T-cell (primary cell): ENCODE measurements at regions not wholly inside any gene's neighbourhood (a gene's known extent, or its start where the extent isn't known, plus 50 kb on each side); places are given as distances from the start of the nearest gene placed in this dataset.

Source experiments
- ATAC-seq, 4 experiments: fragments of 200-7000 bp in 3 of 4; fragments of 150-1000 bp in 1 of 4; cut with Tn5 transposase; replicated peaks in 1 of 4; 1 replicate in 3 of 4; 2 replicates in 1 of 4; pipeline ENCODE4 v1.10.0; 2021; ENCODE audit warnings: moderate library complexity in 3 of 4, mild to moderate bottlenecking in 2 of 4, moderate number of reproducible peaks in 1 of 4
- CTCF ChIA-PET, 2 donors: fragments of 300-600 bp; sonication (Branson Sonifier 250); formaldehyde crosslinking; loops; one replicate each; lab custom pipeline; 2022; ENCODE audit warnings: antibody characterized with exemption in 2 of 2; lab: Charles Lee
- POLR2A ChIA-PET, 2 donors: fragments of 300-600 bp; sonication (Branson Sonifier 250); formaldehyde crosslinking; loops; one replicate each; lab custom pipeline; 2022; ENCODE audit warnings: antibody characterized with exemption in 2 of 2; lab: Charles Lee
- DNase-seq, 35 experiments: peaks; one replicate each; pipeline versions ENCODE4 v3.0.0 to v3.0.0-alpha.2; 2013 to 2023
- H3K27ac ChIP-seq: one replicate; pipeline ENCODE4 v1.5.1; 2013; ENCODE audit warnings: low read length
- H3K27me3 ChIP-seq, 2 experiments: replicated peaks in 1 of 2; 1 replicate in 1 of 2; 2 replicates in 1 of 2; pipeline versions ENCODE4 v1.6.1 to v1.7.0; 2013; ENCODE audit warnings: low read length in 1 of 2, mixed read lengths in 1 of 2; ENCODE audit not compliant: control insufficient read depth in 2 of 2, insufficient read depth in 2 of 2; ENCODE audit errors: extremely low read depth in 1 of 2
- H3K36me3 ChIP-seq, 2 donors: 1 replicate in 1 of 2; 2 replicates in 1 of 2; pipeline versions ENCODE4 v1.6.1 to v1.7.0; 2013; ENCODE audit warnings: low read length in 1 of 2; ENCODE audit not compliant: control insufficient read depth in 2 of 2, insufficient read depth in 1 of 2; ENCODE audit errors: extremely low read depth in 1 of 2
- H3K4me1 ChIP-seq, 2 experiments: 1 replicate in 1 of 2; 2 replicates in 1 of 2; pipeline versions ENCODE4 v1.6.1 to v1.7.0; 2013; ENCODE audit warnings: low read length in 2 of 2, mixed read lengths in 1 of 2; ENCODE audit not compliant: insufficient read depth in 2 of 2, control insufficient read depth in 1 of 2; ENCODE audit errors: extremely low read depth in 1 of 2
- H3K4me3 ChIP-seq, 2 donors: 1 replicate in 1 of 2; 2 replicates in 1 of 2; pipeline versions ENCODE4 v1.5.1 to v1.7.0; 2013; ENCODE audit warnings: mild to moderate bottlenecking in 2 of 2, low read length in 1 of 2, moderate library complexity in 1 of 2; ENCODE audit not compliant: control insufficient read depth in 1 of 2; ENCODE audit errors: extremely low read depth in 1 of 2
- H3K9me3 ChIP-seq: 2 replicates; pipeline ENCODE4 v1.7.0; 2013
- H3K27ac Mint-ChIP-seq, 2 donors: one replicate each; pipeline ENCODE4 v1.8.0; 2020 to 2021; ENCODE audit warnings: mild to moderate bottlenecking in 2 of 2, mixed read lengths in 2 of 2
- H3K27me3 Mint-ChIP-seq, 2 donors: one replicate each; pipeline ENCODE4 v1.8.0; 2021 to 2022; ENCODE audit warnings: mixed read lengths in 2 of 2
- H3K36me3 Mint-ChIP-seq: one replicate; pipeline ENCODE4 v1.8.0; 2021; ENCODE audit warnings: mixed read lengths
- H3K4me1 Mint-ChIP-seq, 3 donors: one replicate each; pipeline ENCODE4 v1.8.0; 2020 to 2022; ENCODE audit warnings: mixed read lengths in 3 of 3, mild to moderate bottlenecking in 1 of 3
- H3K4me3 Mint-ChIP-seq, 3 donors: one replicate each; pipeline ENCODE4 v1.8.0; 2020 to 2022; ENCODE audit warnings: mild to moderate bottlenecking in 3 of 3, mixed read lengths in 3 of 3, moderate library complexity in 3 of 3
- H3K9me3 Mint-ChIP-seq, 3 donors: one replicate each; pipeline ENCODE4 v1.8.0; 2020 to 2022; ENCODE audit warnings: mixed read lengths in 3 of 3
- WGBS: methylation state at CpG from one replicate; pipeline ENCODE4 v1.1.5; 2013; ENCODE audit warnings: missing lambda C conversion rate; ENCODE audit not compliant: insufficient coverage; 5-methylcytosine and 5-hydroxymethylcytosine counted together

- Histone ChIP-seq H3K27me3 (no peaks in the 10 kb centered on the region), H3K4me1 (no peaks in the 10 kb centered on the region), H3K36me3 (no peaks in the 10 kb centered on the region), H3K4me3 (no peak overlapping the region), H3K27ac (no peak overlapping the region), H3K9me3 (no peaks in the 10 kb centered on the region)
- H3K4me3 Mint-ChIP-seq, result no peak overlapping the region
- no CpG with 5 or more reads among the region's 2 CpGs for WGBS
- peaks cover 7 to 11% (median 8%) of the 10 kb centered on the region in 3 donors for H3K9me3 Mint-ChIP-seq
- no peaks in the 10 kb centered on the region for H3K27me3 Mint-ChIP-seq
- POLR2A ChIA-PET, result no interaction called here
- H3K27ac Mint-ChIP-seq, result no peak overlapping the region
- H3K4me1 Mint-ChIP-seq, result no peaks in the 10 kb centered on the region
- ATAC-seq, result no peak
- H3K36me3 Mint-ChIP-seq, result no peaks in the 10 kb centered on the region
- DNase-seq, result no peak
- CTCF ChIA-PET, result no interaction called here
These were observed 1341.5 kb upstream of the IGFBP7 start for GRCh38 chr4:58451707-58452106.

GRCh38 chr4:58435871-58436270, 1325.7 kb upstream of the IGFBP7 start:
- no peaks in the 10 kb centered on the region for H3K36me3 ChIP-seq
- WGBS, result no CpG with 5 or more reads among the region's 11 CpGs
- ChIA-PET CTCF (no interaction called here), POLR2A (no interaction called here)
- DNase-seq, result no peak
- no peak for ATAC-seq
- no peak overlapping the region for H3K27ac ChIP-seq
- H3K4me3 Mint-ChIP-seq, result no peak overlapping the region
- no peak overlapping the region for H3K4me3 ChIP-seq
- no peaks in the 10 kb centered on the region for H3K4me1 ChIP-seq
- H3K27me3 Mint-ChIP-seq, result no peaks in the 10 kb centered on the region
- no peaks in the 10 kb centered on the region for H3K27me3 ChIP-seq
- H3K36me3 Mint-ChIP-seq, result no peaks in the 10 kb centered on the region
- H3K4me1 Mint-ChIP-seq, result no peaks in the 10 kb centered on the region
- H3K9me3 ChIP-seq, result no peaks in the 10 kb centered on the region
- peaks cover 12 to 28% (median 23%) of the 10 kb centered on the region in 3 donors for H3K9me3 Mint-ChIP-seq
- H3K27ac Mint-ChIP-seq, result no peak overlapping the region

- no peaks in the 10 kb centered on the region for H3K4me1 ChIP-seq
- H3K27me3 ChIP-seq, result no peaks in the 10 kb centered on the region
- H3K27ac Mint-ChIP-seq, result no peak overlapping the region
- DNase-seq (no peak), ATAC-seq (no peak)
- no peaks in the 10 kb centered on the region for H3K36me3 Mint-ChIP-seq
- no peak overlapping the region for H3K27ac ChIP-seq
- no peaks in the 10 kb centered on the region for H3K27me3 Mint-ChIP-seq
- no peak overlapping the region for H3K4me3 Mint-ChIP-seq
- no peaks in the 10 kb centered on the region for H3K9me3 ChIP-seq
- ChIA-PET POLR2A (no interaction called here), CTCF (no interaction called here)
- no peaks in the 10 kb centered on the region for H3K4me1 Mint-ChIP-seq
- H3K36me3 ChIP-seq, result no peaks in the 10 kb centered on the region
- no CpG with 5 or more reads among the region's 1 CpG for WGBS
- peaks cover 3 to 19% (median 13%) of the 10 kb centered on the region in 3 donors for H3K9me3 Mint-ChIP-seq
- no peak overlapping the region for H3K4me3 ChIP-seq
These were observed 1303.7 kb upstream of the IGFBP7 start for GRCh38 chr4:58413849-58414248.

GRCh38 chr4:58411904-58412303, 1301.7 kb upstream of the IGFBP7 start:
- CTCF ChIA-PET, result no interaction called here
- Histone ChIP-seq H3K36me3 (no peaks in the 10 kb centered on the region), H3K9me3 (no peaks in the 10 kb centered on the region), H3K4me1 (no peaks in the 10 kb centered on the region), H3K27ac (no peak overlapping the region), H3K27me3 (no peaks in the 10 kb centered on the region), H3K4me3 (no peak overlapping the region)
- no peak for DNase-seq
- POLR2A ChIA-PET, result no interaction called here
- WGBS, result no CpG with 5 or more reads among the region's 2 CpGs
- ATAC-seq, result no peak
- Mint-ChIP-seq H3K36me3 (no peaks in the 10 kb centered on the region), H3K4me1 (no peaks in the 10 kb centered on the region), H3K9me3 (peaks cover 6 to 23% (median 15%) of the 10 kb centered on the region in 3 donors), H3K4me3 (no peak overlapping the region), H3K27me3 (no peaks in the 10 kb centered on the region), H3K27ac (no peak overlapping the region)

GRCh38 chr4:58406762-58407161, 1296.6 kb upstream of the IGFBP7 start:
- H3K27ac Mint-ChIP-seq, result no peak overlapping the region
- no peak overlapping the region for H3K4me3 ChIP-seq
- no peak overlapping the region for H3K4me3 Mint-ChIP-seq
- no peaks in the 10 kb centered on the region for H3K27me3 ChIP-seq
- H3K27me3 Mint-ChIP-seq, result no peaks in the 10 kb centered on the region
- H3K27ac ChIP-seq, result no peak overlapping the region
- no peaks in the 10 kb centered on the region for H3K36me3 ChIP-seq
- H3K4me1 ChIP-seq, result no peaks in the 10 kb centered on the region
- WGBS, result no CpG with 5 or more reads among the region's 2 CpGs
- ChIA-PET POLR2A (no interaction called here), CTCF (no interaction called here)
- no peaks in the 10 kb centered on the region for H3K4me1 Mint-ChIP-seq
- H3K9me3 Mint-ChIP-seq, result peaks cover 6 to 15% (median 15%) of the 10 kb centered on the region in 3 donors
- H3K36me3 Mint-ChIP-seq, result no peaks in the 10 kb centered on the region
- H3K9me3 ChIP-seq, result no peaks in the 10 kb centered on the region
- no peak for DNase-seq
- no peak for ATAC-seq

- Mint-ChIP-seq H3K4me3 (no peak overlapping the region), H3K9me3 (peaks cover 5 to 26% (median 25%) of the 10 kb centered on the region in 3 donors), H3K27ac (no peak overlapping the region), H3K27me3 (no peaks in the 10 kb centered on the region), H3K4me1 (no peaks in the 10 kb centered on the region), H3K36me3 (no peaks in the 10 kb centered on the region)
- ChIA-PET POLR2A (no interaction called here), CTCF (no interaction called here)
- DNase-seq, result no peak
- no peaks in the 10 kb centered on the region for H3K4me1 ChIP-seq
- no peak overlapping the region for H3K4me3 ChIP-seq
- no peaks in the 10 kb centered on the region for H3K9me3 ChIP-seq
- no peaks in the 10 kb centered on the region for H3K36me3 ChIP-seq
- H3K27ac ChIP-seq, result no peak overlapping the region
- no peaks in the 10 kb centered on the region for H3K27me3 ChIP-seq
- no peak for ATAC-seq
These were observed 1258.0 kb upstream of the IGFBP7 start for GRCh38 chr4:58368221-58368620.
